HEK293 (cell line): ENCODE measurements at regions not wholly inside any gene's neighbourhood (a gene's known extent, or its start where the extent isn't known, plus 50 kb on each side); places are given as distances from the start of the nearest gene placed in this dataset.
A peak's percentile ranks its signal among the peaks of the same experiment; 100 is the strongest.

Source experiments
- GFI1B ChIP-seq: fragments of 450-650 bp; formaldehyde crosslinking; IDR thresholded peaks from 2 replicates; pipeline ENCODE4 v1.5.1; 2016; ENCODE audit warnings: missing biosample characterization, missing genetic modification characterization
- GLI2 ChIP-seq: fragments of 450-650 bp; formaldehyde crosslinking; IDR thresholded peaks from 2 replicates; pipeline ENCODE4; 2017; ENCODE audit warnings: missing biosample characterization, missing genetic modification characterization, low read depth, borderline replicate concordance
- KLF1 ChIP-seq: fragments of 450-650 bp; formaldehyde crosslinking; IDR thresholded peaks from 2 replicates; pipeline ENCODE4 v1.5.1; 2016; ENCODE audit warnings: missing biosample characterization, missing genetic modification characterization
- MZF1 ChIP-seq: fragments of 450-650 bp; formaldehyde crosslinking; IDR thresholded peaks from 2 replicates; pipeline ENCODE4 v1.5.1; 2017; ENCODE audit warnings: missing biosample characterization, missing genetic modification characterization, borderline replicate concordance
- REPIN1 ChIP-seq: fragments of 450-650 bp; formaldehyde crosslinking; IDR thresholded peaks from 2 replicates; pipeline ENCODE4 v1.5.1; 2017; ENCODE audit warnings: missing biosample characterization, missing genetic modification characterization, low read depth
- ZBTB1 ChIP-seq: fragments of 450-650 bp; formaldehyde crosslinking; IDR thresholded peaks from 2 replicates; pipeline ENCODE4 v1.5.1; 2016; ENCODE audit warnings: missing biosample characterization, missing genetic modification characterization
- ZFHX2 ChIP-seq: fragments of 450-650 bp; formaldehyde crosslinking; conservative IDR thresholded peaks from 2 replicates; pipeline ENCODE4 v1.5.1; 2016; ENCODE audit warnings: missing biosample characterization, missing genetic modification characterization
- ZNF112 ChIP-seq: fragments of 450-650 bp; formaldehyde crosslinking; IDR thresholded peaks from 2 replicates; pipeline ENCODE4 v1.5.0; 2017; ENCODE audit warnings: missing biosample characterization, missing genetic modification characterization
- ZNF214 ChIP-seq: fragments of 450-650 bp; formaldehyde crosslinking; IDR thresholded peaks from 2 replicates; pipeline ENCODE4 v1.5.1; 2017; ENCODE audit warnings: missing biosample characterization, mild to moderate bottlenecking, missing genetic modification characterization, borderline replicate concordance
- ZNF223 ChIP-seq: fragments of 450-650 bp; formaldehyde crosslinking; IDR thresholded peaks from 2 replicates; pipeline ENCODE4 v1.5.1; 2016; ENCODE audit warnings: missing biosample characterization, missing genetic modification characterization
- ZNF311 ChIP-seq: fragments of 450-650 bp; formaldehyde crosslinking; IDR thresholded peaks from 2 replicates; pipeline ENCODE4 v1.5.1; 2017; ENCODE audit warnings: missing biosample characterization, missing genetic modification characterization, borderline replicate concordance
- ZNF354C ChIP-seq: fragments of 450-650 bp; formaldehyde crosslinking; IDR thresholded peaks from 2 replicates; pipeline ENCODE4 v1.5.1; 2016; ENCODE audit warnings: missing biosample characterization, missing genetic modification characterization, low read depth, borderline replicate concordance
- ZNF404 ChIP-seq: fragments of 450-650 bp; formaldehyde crosslinking; IDR thresholded peaks from 2 replicates; pipeline ENCODE4 v1.5.1; 2017; ENCODE audit warnings: missing biosample characterization, missing genetic modification characterization
- ZNF530 ChIP-seq: fragments of 450-650 bp; formaldehyde crosslinking; IDR thresholded peaks from 2 replicates; pipeline ENCODE4 v1.5.1; 2016; ENCODE audit warnings: low read depth, missing biosample characterization, missing genetic modification characterization
- ZNF544 ChIP-seq: fragments of 450-650 bp; formaldehyde crosslinking; IDR thresholded peaks from 2 replicates; pipeline ENCODE4 v1.5.0; 2017; ENCODE audit warnings: missing biosample characterization, missing genetic modification characterization
- ZNF571 ChIP-seq: fragments of 450-650 bp; formaldehyde crosslinking; IDR thresholded peaks from 2 replicates; pipeline ENCODE4 v1.5.0; 2017; ENCODE audit warnings: missing biosample characterization, missing genetic modification characterization
- ZNF585B ChIP-seq: fragments of 450-650 bp; formaldehyde crosslinking; IDR thresholded peaks from 2 replicates; pipeline ENCODE4 v1.5.1; 2016; ENCODE audit warnings: missing biosample characterization, missing genetic modification characterization
- ZNF621 ChIP-seq: fragments of 450-650 bp; formaldehyde crosslinking; IDR thresholded peaks from 2 replicates; pipeline ENCODE4 v1.5.1; 2017; ENCODE audit warnings: missing biosample characterization, missing genetic modification characterization
- ZNF629 ChIP-seq: fragments of 450-650 bp; formaldehyde crosslinking; IDR thresholded peaks from 2 replicates; pipeline ENCODE4 v1.5.1; 2017; ENCODE audit warnings: missing biosample characterization, missing genetic modification characterization
- ZSCAN16 ChIP-seq: fragments of 450-650 bp; formaldehyde crosslinking; IDR thresholded peaks from 2 replicates; pipeline ENCODE4 v1.5.1; 2016; ENCODE audit warnings: missing biosample characterization, missing genetic modification characterization
- ZXDB ChIP-seq: fragments of 450-650 bp; formaldehyde crosslinking; IDR thresholded peaks from 2 replicates; pipeline ENCODE4 v1.5.1; 2016; ENCODE audit warnings: missing biosample characterization, missing genetic modification characterization
- TF ChIP-seq, protein P1 (sequence below): fragments of 450-650 bp; formaldehyde crosslinking; IDR thresholded peaks from 2 replicates; pipeline ENCODE4 v1.5.1; 2016; ENCODE audit warnings: missing biosample characterization, missing genetic modification characterization
- TF ChIP-seq, protein P2 (sequence below): fragments of 450-650 bp; formaldehyde crosslinking; IDR thresholded peaks from 2 replicates; pipeline ENCODE4 v1.5.1; 2016; ENCODE audit warnings: missing biosample characterization, missing genetic modification characterization, low read depth
- TF ChIP-seq, protein P3 (sequence below): fragments of 450-650 bp; formaldehyde crosslinking; IDR thresholded peaks from 2 replicates; pipeline ENCODE4 v1.5.1; 2016; ENCODE audit warnings: missing biosample characterization, missing genetic modification characterization, borderline replicate concordance
- TF ChIP-seq, protein P4 (sequence below): fragments of 450-650 bp; formaldehyde crosslinking; IDR thresholded peaks from 2 replicates; pipeline ENCODE4 v1.5.1; 2017; ENCODE audit warnings: missing biosample characterization, mild to moderate bottlenecking, missing genetic modification characterization, moderate library complexity
- TF ChIP-seq, protein P5 (sequence below): fragments of 450-650 bp; formaldehyde crosslinking; IDR thresholded peaks from 2 replicates; pipeline ENCODE4 v1.5.1; 2016; ENCODE audit warnings: missing biosample characterization, missing genetic modification characterization
- TF ChIP-seq, protein P6 (sequence below): fragments of 450-650 bp; IDR thresholded peaks from 2 replicates; pipeline ENCODE4 v1.5.1; 2018; ENCODE audit warnings: missing biosample characterization, mild to moderate bottlenecking, missing genetic modification characterization
- TF ChIP-seq, protein P7 (sequence below): fragments of 450-650 bp; formaldehyde crosslinking; IDR thresholded peaks from 2 replicates; pipeline ENCODE4 v1.5.1; 2016; ENCODE audit warnings: missing biosample characterization, missing genetic modification characterization

DNA sequence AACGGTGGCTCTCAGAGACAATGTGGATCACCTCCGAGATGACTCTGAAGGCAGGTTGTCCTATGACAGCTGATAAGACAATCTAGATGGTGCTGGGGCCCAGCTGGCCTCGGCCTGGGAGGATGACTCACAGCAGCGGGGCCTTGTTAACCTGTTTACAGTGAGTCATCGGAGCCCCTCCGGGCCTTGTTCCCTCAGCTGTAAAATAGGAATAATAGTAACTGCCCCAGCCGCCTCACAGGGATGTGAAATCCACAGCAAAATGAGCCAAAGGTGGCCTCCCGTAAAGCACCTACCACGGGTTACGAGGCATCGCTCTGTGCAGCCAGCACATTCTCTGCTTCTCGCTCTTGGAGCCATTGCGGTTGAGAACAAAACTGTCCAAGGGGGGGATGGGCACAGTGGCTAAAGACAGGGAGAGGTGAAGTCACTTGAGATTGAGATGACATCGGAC lies 88.6 kb upstream of the RASGRF1 start (continued):
- TF ChIP-seq, protein P1, sequence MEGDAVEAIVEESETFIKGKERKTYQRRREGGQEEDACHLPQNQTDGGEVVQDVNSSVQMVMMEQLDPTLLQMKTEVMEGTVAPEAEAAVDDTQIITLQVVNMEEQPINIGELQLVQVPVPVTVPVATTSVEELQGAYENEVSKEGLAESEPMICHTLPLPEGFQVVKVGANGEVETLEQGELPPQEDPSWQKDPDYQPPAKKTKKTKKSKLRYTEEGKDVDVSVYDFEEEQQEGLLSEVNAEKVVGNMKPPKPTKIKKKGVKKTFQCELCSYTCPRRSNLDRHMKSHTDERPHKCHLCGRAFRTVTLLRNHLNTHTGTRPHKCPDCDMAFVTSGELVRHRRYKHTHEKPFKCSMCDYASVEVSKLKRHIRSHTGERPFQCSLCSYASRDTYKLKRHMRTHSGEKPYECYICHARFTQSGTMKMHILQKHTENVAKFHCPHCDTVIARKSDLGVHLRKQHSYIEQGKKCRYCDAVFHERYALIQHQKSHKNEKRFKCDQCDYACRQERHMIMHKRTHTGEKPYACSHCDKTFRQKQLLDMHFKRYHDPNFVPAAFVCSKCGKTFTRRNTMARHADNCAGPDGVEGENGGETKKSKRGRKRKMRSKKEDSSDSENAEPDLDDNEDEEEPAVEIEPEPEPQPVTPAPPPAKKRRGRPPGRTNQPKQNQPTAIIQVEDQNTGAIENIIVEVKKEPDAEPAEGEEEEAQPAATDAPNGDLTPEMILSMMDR (tag by site-specific recombination), result no peak
- no peak for TF ChIP-seq ZNF530 (tag by site-specific recombination)
- TF ChIP-seq ZNF214 (tag by site-specific recombination), result no peak
- TF ChIP-seq ZNF621 (tag by site-specific recombination), result no peak
- TF ChIP-seq ZSCAN16 (tag by site-specific recombination), result no peak
- no peak for TF ChIP-seq ZNF571 (tag by site-specific recombination)
- no peak for TF ChIP-seq ZNF354C (tag by site-specific recombination)
- TF ChIP-seq, protein P2, sequence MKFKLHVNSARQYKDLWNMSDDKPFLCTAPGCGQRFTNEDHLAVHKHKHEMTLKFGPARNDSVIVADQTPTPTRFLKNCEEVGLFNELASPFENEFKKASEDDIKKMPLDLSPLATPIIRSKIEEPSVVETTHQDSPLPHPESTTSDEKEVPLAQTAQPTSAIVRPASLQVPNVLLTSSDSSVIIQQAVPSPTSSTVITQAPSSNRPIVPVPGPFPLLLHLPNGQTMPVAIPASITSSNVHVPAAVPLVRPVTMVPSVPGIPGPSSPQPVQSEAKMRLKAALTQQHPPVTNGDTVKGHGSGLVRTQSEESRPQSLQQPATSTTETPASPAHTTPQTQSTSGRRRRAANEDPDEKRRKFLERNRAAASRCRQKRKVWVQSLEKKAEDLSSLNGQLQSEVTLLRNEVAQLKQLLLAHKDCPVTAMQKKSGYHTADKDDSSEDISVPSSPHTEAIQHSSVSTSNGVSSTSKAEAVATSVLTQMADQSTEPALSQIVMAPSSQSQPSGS, result no peak
- TF ChIP-seq ZNF404 (tag by site-specific recombination), result no peak
- TF ChIP-seq ZFHX2 (tag by site-specific recombination), result no peak
- TF ChIP-seq KLF1 (tag by site-specific recombination), result no peak
- TF ChIP-seq MZF1 (tag by site-specific recombination), result no peak
- no peak for TF ChIP-seq ZNF112 (tag by site-specific recombination)
- peak; percentile 87 for TF ChIP-seq ZNF629 (tag by site-specific recombination)
- no peak for TF ChIP-seq ZBTB1 (tag by site-specific recombination)
- TF ChIP-seq ZNF585B (tag by site-specific recombination), result no peak
- no peak for TF ChIP-seq GFI1B (tag by site-specific recombination)
- TF ChIP-seq, protein P3, sequence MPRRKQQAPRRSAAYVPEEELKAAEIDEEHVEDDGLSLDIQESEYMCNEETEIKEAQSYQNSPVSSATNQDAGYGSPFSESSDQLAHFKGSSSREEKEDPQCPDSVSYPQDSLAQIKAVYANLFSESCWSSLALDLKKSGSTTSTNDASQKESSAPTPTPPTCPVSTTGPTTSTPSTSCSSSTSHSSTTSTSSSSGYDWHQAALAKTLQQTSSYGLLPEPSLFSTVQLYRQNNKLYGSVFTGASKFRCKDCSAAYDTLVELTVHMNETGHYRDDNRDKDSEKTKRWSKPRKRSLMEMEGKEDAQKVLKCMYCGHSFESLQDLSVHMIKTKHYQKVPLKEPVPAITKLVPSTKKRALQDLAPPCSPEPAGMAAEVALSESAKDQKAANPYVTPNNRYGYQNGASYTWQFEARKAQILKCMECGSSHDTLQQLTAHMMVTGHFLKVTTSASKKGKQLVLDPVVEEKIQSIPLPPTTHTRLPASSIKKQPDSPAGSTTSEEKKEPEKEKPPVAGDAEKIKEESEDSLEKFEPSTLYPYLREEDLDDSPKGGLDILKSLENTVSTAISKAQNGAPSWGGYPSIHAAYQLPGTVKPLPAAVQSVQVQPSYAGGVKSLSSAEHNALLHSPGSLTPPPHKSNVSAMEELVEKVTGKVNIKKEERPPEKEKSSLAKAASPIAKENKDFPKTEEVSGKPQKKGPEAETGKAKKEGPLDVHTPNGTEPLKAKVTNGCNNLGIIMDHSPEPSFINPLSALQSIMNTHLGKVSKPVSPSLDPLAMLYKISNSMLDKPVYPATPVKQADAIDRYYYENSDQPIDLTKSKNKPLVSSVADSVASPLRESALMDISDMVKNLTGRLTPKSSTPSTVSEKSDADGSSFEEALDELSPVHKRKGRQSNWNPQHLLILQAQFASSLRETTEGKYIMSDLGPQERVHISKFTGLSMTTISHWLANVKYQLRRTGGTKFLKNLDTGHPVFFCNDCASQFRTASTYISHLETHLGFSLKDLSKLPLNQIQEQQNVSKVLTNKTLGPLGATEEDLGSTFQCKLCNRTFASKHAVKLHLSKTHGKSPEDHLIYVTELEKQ (tag by site-specific recombination), result peak; percentile 83
- TF ChIP-seq ZNF311 (tag by site-specific recombination), result no peak
- TF ChIP-seq GLI2, result no peak
- TF ChIP-seq, protein P4, sequence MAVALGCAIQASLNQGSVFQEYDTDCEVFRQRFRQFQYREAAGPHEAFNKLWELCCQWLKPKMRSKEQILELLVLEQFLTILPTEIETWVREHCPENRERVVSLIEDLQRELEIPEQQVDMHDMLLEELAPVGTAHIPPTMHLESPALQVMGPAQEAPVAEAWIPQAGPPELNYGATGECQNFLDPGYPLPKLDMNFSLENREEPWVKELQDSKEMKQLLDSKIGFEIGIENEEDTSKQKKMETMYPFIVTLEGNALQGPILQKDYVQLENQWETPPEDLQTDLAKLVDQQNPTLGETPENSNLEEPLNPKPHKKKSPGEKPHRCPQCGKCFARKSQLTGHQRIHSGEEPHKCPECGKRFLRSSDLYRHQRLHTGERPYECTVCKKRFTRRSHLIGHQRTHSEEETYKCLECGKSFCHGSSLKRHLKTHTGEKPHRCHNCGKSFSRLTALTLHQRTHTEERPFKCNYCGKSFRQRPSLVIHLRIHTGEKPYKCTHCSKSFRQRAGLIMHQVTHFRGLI, result no peak
- TF ChIP-seq, protein P5, sequence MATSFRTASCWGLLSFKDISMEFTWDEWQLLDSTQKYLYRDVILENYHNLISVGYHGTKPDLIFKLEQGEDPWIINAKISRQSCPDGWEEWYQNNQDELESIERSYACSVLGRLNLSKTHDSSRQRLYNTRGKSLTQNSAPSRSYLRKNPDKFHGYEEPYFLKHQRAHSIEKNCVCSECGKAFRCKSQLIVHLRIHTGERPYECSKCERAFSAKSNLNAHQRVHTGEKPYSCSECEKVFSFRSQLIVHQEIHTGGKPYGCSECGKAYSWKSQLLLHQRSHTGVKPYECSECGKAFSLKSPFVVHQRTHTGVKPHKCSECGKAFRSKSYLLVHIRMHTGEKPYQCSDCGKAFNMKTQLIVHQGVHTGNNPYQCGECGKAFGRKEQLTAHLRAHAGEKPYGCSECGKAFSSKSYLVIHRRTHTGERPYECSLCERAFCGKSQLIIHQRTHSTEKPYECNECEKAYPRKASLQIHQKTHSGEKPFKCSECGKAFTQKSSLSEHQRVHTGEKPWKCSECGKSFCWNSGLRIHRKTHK, result no peak
- TF ChIP-seq, protein P6, sequence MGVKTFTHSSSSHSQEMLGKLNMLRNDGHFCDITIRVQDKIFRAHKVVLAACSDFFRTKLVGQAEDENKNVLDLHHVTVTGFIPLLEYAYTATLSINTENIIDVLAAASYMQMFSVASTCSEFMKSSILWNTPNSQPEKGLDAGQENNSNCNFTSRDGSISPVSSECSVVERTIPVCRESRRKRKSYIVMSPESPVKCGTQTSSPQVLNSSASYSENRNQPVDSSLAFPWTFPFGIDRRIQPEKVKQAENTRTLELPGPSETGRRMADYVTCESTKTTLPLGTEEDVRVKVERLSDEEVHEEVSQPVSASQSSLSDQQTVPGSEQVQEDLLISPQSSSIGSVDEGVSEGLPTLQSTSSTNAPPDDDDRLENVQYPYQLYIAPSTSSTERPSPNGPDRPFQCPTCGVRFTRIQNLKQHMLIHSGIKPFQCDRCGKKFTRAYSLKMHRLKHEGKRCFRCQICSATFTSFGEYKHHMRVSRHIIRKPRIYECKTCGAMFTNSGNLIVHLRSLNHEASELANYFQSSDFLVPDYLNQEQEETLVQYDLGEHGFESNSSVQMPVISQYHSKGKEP, result no peak
- no peak for TF ChIP-seq ZNF223 (tag by site-specific recombination)
- TF ChIP-seq ZXDB (tag by site-specific recombination), result peak; percentile 55; the same call in 1 of the 2 replicates
- TF ChIP-seq, protein P7, sequence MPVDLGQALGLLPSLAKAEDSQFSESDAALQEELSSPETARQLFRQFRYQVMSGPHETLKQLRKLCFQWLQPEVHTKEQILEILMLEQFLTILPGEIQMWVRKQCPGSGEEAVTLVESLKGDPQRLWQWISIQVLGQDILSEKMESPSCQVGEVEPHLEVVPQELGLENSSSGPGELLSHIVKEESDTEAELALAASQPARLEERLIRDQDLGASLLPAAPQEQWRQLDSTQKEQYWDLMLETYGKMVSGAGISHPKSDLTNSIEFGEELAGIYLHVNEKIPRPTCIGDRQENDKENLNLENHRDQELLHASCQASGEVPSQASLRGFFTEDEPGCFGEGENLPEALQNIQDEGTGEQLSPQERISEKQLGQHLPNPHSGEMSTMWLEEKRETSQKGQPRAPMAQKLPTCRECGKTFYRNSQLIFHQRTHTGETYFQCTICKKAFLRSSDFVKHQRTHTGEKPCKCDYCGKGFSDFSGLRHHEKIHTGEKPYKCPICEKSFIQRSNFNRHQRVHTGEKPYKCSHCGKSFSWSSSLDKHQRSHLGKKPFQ (tag by site-specific recombination), result no peak
- no peak for TF ChIP-seq REPIN1 (tag by site-specific recombination)
- TF ChIP-seq ZNF544, result no peak
